HCT116 (cell line): ENCODE measurements at regions not wholly inside any gene's neighbourhood (a gene's known extent, or its start where the extent isn't known, plus 50 kb on each side); places are given as distances from the start of the nearest gene placed in this dataset.

Experiments
- CEBPB ChIP-seq: IDR thresholded peaks from 2 replicates; pipeline ENCODE4 v1.6.1; 2012; ENCODE audit warnings: low read depth
- EGR1 ChIP-seq: IDR thresholded peaks from 2 replicates; pipeline ENCODE4 v1.6.1; 2012; ENCODE audit warnings: low read depth
- EZH2 ChIP-seq: fragments of 200-600 bp; sonication (generic); IDR thresholded peaks from 2 replicates; pipeline ENCODE4 v1.6.1; 2017; ENCODE audit warnings: antibody characterized with exemption, mixed run types
- EZH2phosphoT487 ChIP-seq: fragments of 200-600 bp; IDR thresholded peaks from 2 replicates; pipeline ENCODE4 v1.6.1; 2018; ENCODE audit warnings: antibody characterized with exemption, borderline replicate concordance
- FOSL1 ChIP-seq: IDR thresholded peaks from 2 replicates; pipeline ENCODE4 v1.6.1; 2012; ENCODE audit warnings: low read depth
- POLR2A ChIP-seq: IDR thresholded peaks from 2 replicates; pipeline ENCODE4 v1.7.0; 2011; ENCODE audit warnings: borderline replicate concordance; ENCODE audit not compliant: insufficient read depth, insufficient read length; ENCODE audit errors: extremely low read depth
- POLR2AphosphoS5 ChIP-seq: IDR thresholded peaks from 2 replicates; pipeline ENCODE4 v1.6.1; 2011; ENCODE audit warnings: mild to moderate bottlenecking, low read depth, low read length, moderate library complexity
- RAD21 ChIP-seq: IDR thresholded peaks from 2 replicates; pipeline ENCODE4 v1.6.1; 2012; ENCODE audit warnings: low read depth, mild to moderate bottlenecking
- SP1 ChIP-seq: IDR thresholded peaks from 2 replicates; pipeline ENCODE4 v1.6.1; 2012; ENCODE audit warnings: low read depth
- TCF7L2 ChIP-seq: IDR thresholded peaks from 2 replicates; pipeline ENCODE4 v1.7.0; 2011; ENCODE audit warnings: borderline replicate concordance, inconsistent platforms; ENCODE audit not compliant: insufficient read depth, insufficient read length; ENCODE audit errors: extremely low read depth
- YY1 ChIP-seq: IDR thresholded peaks from 2 replicates; pipeline ENCODE4 v1.6.1; 2011; ENCODE audit warnings: low read length, low read depth, moderate library complexity, mild to moderate bottlenecking; ENCODE audit not compliant: insufficient replicate concordance; ENCODE audit errors: extremely low read depth
- TF ChIP-seq, protein P1 (sequence below), 3 experiments: fragments of 200-600 bp in 1 of 3; sonication (generic) in 1 of 3; IDR thresholded peaks in 2 of 3; conservative IDR thresholded peaks in 1 of 3; 2 replicates each; pipeline ENCODE4 v1.5.1; 2012 to 2017; ENCODE audit warnings: low read depth in 2 of 3, low read length in 2 of 3, antibody characterized with exemption in 1 of 3, borderline replicate concordance in 1 of 3, control low read depth in 1 of 3, mild to moderate bottlenecking in 1 of 3, mixed read lengths in 1 of 3, mixed run types in 1 of 3, moderate library complexity in 1 of 3; ENCODE audit not compliant: insufficient read depth in 1 of 3
- TF ChIP-seq, protein P2 (sequence below): IDR thresholded peaks from 2 replicates; pipeline ENCODE4 v1.6.1; 2012; ENCODE audit warnings: low read depth
- TF ChIP-seq, protein P3 (sequence below): IDR thresholded peaks from 2 replicates; pipeline ENCODE4 v1.6.1; 2012

DNA sequence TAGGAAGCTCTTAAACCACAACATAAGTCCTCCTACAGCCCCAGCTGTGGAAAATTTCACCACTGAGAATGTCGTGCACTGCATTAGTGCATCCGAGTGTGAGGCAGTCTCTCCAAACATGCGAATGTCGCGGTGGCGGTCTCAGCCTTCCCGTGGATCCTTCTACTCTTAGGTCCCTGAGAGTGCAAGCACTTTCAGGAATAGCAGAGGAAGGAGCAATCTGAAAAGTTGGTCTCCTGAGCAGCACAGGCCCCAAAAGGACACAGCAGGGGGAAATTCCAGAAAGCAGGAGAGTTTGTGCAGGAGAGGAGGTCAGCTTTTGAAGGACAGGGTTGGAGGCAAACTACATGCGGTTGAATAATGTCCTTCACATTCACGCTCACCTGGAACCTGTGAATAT, 440.5 kb upstream of the SMIM21 start:
- TF ChIP-seq EZH2 (no peak), SP1 (no peak), POLR2A (no peak), EZH2phosphoT487 (no peak), YY1 (no peak), RAD21 (no peak), EGR1 (no peak), FOSL1 (no peak), TCF7L2 (no peak), CEBPB (no peak), POLR2AphosphoS5 (no peak)
- TF ChIP-seq, protein P1, sequence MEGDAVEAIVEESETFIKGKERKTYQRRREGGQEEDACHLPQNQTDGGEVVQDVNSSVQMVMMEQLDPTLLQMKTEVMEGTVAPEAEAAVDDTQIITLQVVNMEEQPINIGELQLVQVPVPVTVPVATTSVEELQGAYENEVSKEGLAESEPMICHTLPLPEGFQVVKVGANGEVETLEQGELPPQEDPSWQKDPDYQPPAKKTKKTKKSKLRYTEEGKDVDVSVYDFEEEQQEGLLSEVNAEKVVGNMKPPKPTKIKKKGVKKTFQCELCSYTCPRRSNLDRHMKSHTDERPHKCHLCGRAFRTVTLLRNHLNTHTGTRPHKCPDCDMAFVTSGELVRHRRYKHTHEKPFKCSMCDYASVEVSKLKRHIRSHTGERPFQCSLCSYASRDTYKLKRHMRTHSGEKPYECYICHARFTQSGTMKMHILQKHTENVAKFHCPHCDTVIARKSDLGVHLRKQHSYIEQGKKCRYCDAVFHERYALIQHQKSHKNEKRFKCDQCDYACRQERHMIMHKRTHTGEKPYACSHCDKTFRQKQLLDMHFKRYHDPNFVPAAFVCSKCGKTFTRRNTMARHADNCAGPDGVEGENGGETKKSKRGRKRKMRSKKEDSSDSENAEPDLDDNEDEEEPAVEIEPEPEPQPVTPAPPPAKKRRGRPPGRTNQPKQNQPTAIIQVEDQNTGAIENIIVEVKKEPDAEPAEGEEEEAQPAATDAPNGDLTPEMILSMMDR (IDR thresholded peaks at IDR 0.05 in 2 of 3, conservative IDR thresholded peaks at IDR 0.05 in 1 of 3; ENCODE audit: borderline replicate concordance in 1 of 3, insufficient read depth in 1 of 3, low read depth in 2 of 3, low read length in 2 of 3): no peak
- TF ChIP-seq, protein P2, sequence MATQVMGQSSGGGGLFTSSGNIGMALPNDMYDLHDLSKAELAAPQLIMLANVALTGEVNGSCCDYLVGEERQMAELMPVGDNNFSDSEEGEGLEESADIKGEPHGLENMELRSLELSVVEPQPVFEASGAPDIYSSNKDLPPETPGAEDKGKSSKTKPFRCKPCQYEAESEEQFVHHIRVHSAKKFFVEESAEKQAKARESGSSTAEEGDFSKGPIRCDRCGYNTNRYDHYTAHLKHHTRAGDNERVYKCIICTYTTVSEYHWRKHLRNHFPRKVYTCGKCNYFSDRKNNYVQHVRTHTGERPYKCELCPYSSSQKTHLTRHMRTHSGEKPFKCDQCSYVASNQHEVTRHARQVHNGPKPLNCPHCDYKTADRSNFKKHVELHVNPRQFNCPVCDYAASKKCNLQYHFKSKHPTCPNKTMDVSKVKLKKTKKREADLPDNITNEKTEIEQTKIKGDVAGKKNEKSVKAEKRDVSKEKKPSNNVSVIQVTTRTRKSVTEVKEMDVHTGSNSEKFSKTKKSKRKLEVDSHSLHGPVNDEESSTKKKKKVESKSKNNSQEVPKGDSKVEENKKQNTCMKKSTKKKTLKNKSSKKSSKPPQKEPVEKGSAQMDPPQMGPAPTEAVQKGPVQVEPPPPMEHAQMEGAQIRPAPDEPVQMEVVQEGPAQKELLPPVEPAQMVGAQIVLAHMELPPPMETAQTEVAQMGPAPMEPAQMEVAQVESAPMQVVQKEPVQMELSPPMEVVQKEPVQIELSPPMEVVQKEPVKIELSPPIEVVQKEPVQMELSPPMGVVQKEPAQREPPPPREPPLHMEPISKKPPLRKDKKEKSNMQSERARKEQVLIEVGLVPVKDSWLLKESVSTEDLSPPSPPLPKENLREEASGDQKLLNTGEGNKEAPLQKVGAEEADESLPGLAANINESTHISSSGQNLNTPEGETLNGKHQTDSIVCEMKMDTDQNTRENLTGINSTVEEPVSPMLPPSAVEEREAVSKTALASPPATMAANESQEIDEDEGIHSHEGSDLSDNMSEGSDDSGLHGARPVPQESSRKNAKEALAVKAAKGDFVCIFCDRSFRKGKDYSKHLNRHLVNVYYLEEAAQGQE: no peak
- TF ChIP-seq, protein P3, sequence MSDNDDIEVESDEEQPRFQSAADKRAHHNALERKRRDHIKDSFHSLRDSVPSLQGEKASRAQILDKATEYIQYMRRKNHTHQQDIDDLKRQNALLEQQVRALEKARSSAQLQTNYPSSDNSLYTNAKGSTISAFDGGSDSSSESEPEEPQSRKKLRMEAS: no peak
